GM12892 (cell line): ENCODE measurements at regions not wholly inside any gene's neighbourhood (a gene's known extent, or its start where the extent isn't known, plus 50 kb on each side); places are given as distances from the start of the nearest gene placed in this dataset.

Experiments
- POLR2A ChIP-seq: IDR thresholded peaks from 2 replicates; pipeline ENCODE4 v1.6.1; 2011; ENCODE audit warnings: low read depth, low read length, control low read depth
- POLR2AphosphoS5 ChIP-seq: IDR thresholded peaks from 2 replicates; pipeline ENCODE4 v1.6.1; 2011; ENCODE audit warnings: low read depth, low read length, control low read depth
- TAF1 ChIP-seq: IDR thresholded peaks from 2 replicates; pipeline ENCODE4 v1.6.1; 2011; ENCODE audit warnings: low read depth, mild to moderate bottlenecking, control low read depth, low read length, borderline replicate concordance

GRCh38 chr2:7749895-7750559 lies 832.8 kb downstream of the RNF144A start:
- no peak for TF ChIP-seq POLR2A
- no peak for TF ChIP-seq POLR2AphosphoS5
- TF ChIP-seq TAF1: no peak
